B cell (primary cell): ENCODE measurements at regions not wholly inside any gene's neighbourhood (a gene's known extent, or its start where the extent isn't known, plus 50 kb on each side); places are given as distances from the start of the nearest gene placed in this dataset.

ENCODE experiments used
- ATAC-seq: fragments of 200-7000 bp; cut with Tn5 transposase; one replicate; pipeline ENCODE4 v1.10.0; 2021; ENCODE audit warnings: low read depth, mild to moderate bottlenecking, moderate number of reproducible peaks, moderate library complexity
- CTCF ChIA-PET: fragments of 350-600 bp; sonication (Branson Sonifier 250); formaldehyde crosslinking; loops from one replicate; lab custom pipeline; 2021; ENCODE audit warnings: antibody characterized with exemption, inconsistent platforms; lab: Charles Lee
- POLR2A ChIA-PET: fragments of 350-600 bp; sonication (Branson Sonifier 250); formaldehyde crosslinking; loops from one replicate; lab custom pipeline; 2021; ENCODE audit warnings: antibody characterized with exemption; lab: Charles Lee
- DNase-seq: peaks from one replicate; pipeline ENCODE4 v3.0.0; 2013
- H2AFZ ChIP-seq: 2 replicates; pipeline ENCODE4 v1.6.1; 2012; ENCODE audit warnings: mild to moderate bottlenecking, low read depth, low read length; ENCODE audit not compliant: insufficient read depth, poor library complexity, severe bottlenecking
- H3K27ac ChIP-seq, 2 donors: 1 replicate in 1 of 2; 2 replicates in 1 of 2; pipeline ENCODE4 v1.5.1; 2012 to 2013; ENCODE audit warnings: low read length in 2 of 2, mild to moderate bottlenecking in 2 of 2, moderate library complexity in 1 of 2
- H3K27me3 ChIP-seq, 4 experiments: fragments of 200-600 bp in 1 of 4; sonication (generic) in 1 of 4; replicated peaks in 1 of 4; 1 replicate in 2 of 4; 2 replicates in 2 of 4; pipeline versions ENCODE4 v1.6.1 to v1.7.0; 2013 to 2016; ENCODE audit warnings: low read length in 3 of 4, mild to moderate bottlenecking in 2 of 4, mixed read lengths in 1 of 4, moderate library complexity in 1 of 4; ENCODE audit not compliant: insufficient read depth in 4 of 4, control insufficient read depth in 3 of 4; ENCODE audit errors: control extremely low read depth in 1 of 4
- H3K36me3 ChIP-seq, 2 experiments: replicated peaks in 1 of 2; 1 replicate in 1 of 2; 2 replicates in 1 of 2; pipeline versions ENCODE4 v1.6.1 to v1.7.1; 2013; ENCODE audit warnings: low read length in 1 of 2; ENCODE audit not compliant: insufficient read depth in 2 of 2, control insufficient read depth in 1 of 2; ENCODE audit errors: control extremely low read depth in 1 of 2, extremely low read depth in 1 of 2
- H3K4me1 ChIP-seq, 2 donors: fragments of 200-600 bp in 1 of 2; sonication (generic) in 1 of 2; 1 replicate in 1 of 2; 2 replicates in 1 of 2; pipeline versions ENCODE4 v1.5.1 to v1.6.1; 2013 to 2017; ENCODE audit warnings: low read length in 2 of 2; ENCODE audit not compliant: control insufficient read depth in 2 of 2, insufficient read depth in 2 of 2
- H3K4me2 ChIP-seq: replicated peaks from 2 replicates; pipeline ENCODE3; 2012; ENCODE audit warnings: mild to moderate bottlenecking, low read depth, low read length; ENCODE audit not compliant: poor library complexity, severe bottlenecking
- H3K4me3 ChIP-seq, 5 experiments: fragments of 200-600 bp in 1 of 5; sonication (generic) in 1 of 5; 1 replicate in 3 of 5; 2 replicates in 2 of 5; pipeline versions ENCODE4 v1.5.1 to v1.7.0; 2011 to 2016; ENCODE audit warnings: low read length in 4 of 5, mild to moderate bottlenecking in 4 of 5, low read depth in 2 of 5, control low read depth in 1 of 5, moderate library complexity in 1 of 5; ENCODE audit not compliant: insufficient read depth in 1 of 5; ENCODE audit errors: control extremely low read depth in 1 of 5, extremely low read depth in 1 of 5
- H3K79me2 ChIP-seq: fragments of 200-600 bp; sonication (generic); one replicate; pipeline ENCODE4 v1.6.0; 2016; ENCODE audit warnings: low read length; ENCODE audit not compliant: control insufficient read depth, insufficient read depth
- H3K9ac ChIP-seq: fragments of 200-600 bp; sonication (generic); 2 replicates; pipeline ENCODE4 v1.6.1; 2017; ENCODE audit warnings: mild to moderate bottlenecking, low read length, moderate library complexity
- H3K9me3 ChIP-seq, 3 donors: one replicate each; pipeline versions ENCODE4 v1.6.1 to v1.7.1; 2013; ENCODE audit warnings: low read length in 2 of 3; ENCODE audit not compliant: control insufficient read depth in 2 of 3, insufficient read depth in 1 of 3; ENCODE audit errors: control extremely low read depth in 1 of 3
- H4K20me1 ChIP-seq: 2 replicates; pipeline ENCODE4 v1.6.0; 2012; ENCODE audit warnings: mild to moderate bottlenecking, low read length; ENCODE audit not compliant: insufficient read depth, control insufficient read depth, poor library complexity, severe bottlenecking
- H3K27ac Mint-ChIP-seq: one replicate; pipeline ENCODE4 v1.8.0; 2021; ENCODE audit warnings: mixed read lengths
- H3K27me3 Mint-ChIP-seq: one replicate; pipeline ENCODE4 v1.8.0; 2021; ENCODE audit warnings: mixed read lengths
- H3K4me1 Mint-ChIP-seq: one replicate; pipeline ENCODE4 v1.8.0; 2021; ENCODE audit warnings: mixed read lengths
- H3K4me3 Mint-ChIP-seq: one replicate; pipeline ENCODE4 v1.8.0; 2021; ENCODE audit warnings: mixed read lengths
- H3K9me3 Mint-ChIP-seq: one replicate; pipeline ENCODE4 v1.8.0; 2022; ENCODE audit warnings: mixed read lengths; ENCODE audit not compliant: insufficient read depth
- EZH2 ChIP-seq: IDR thresholded peaks from 2 replicates; pipeline ENCODE4 v1.6.1; 2012; ENCODE audit warnings: borderline replicate concordance, low read depth, mild to moderate bottlenecking, moderate library complexity, low read length; ENCODE audit not compliant: insufficient read depth, poor library complexity, severe bottlenecking
- whole genome bisulfite sequencing: methylation state at CpG from one replicate; pipeline ENCODE4 v1.1.5; 2013; ENCODE audit warnings: missing lambda C conversion rate; ENCODE audit not compliant: insufficient coverage; 5-methylcytosine and 5-hydroxymethylcytosine counted together
- intact Hi-C: fragments of 100-400 bp; cut with micrococcal nuclease; formaldehyde crosslinking; loops from one replicate; pipeline ENCODE4 v1.10.0; 2022
- TF ChIP-seq, protein P1 (sequence below): fragments of 200-600 bp; IDR thresholded peaks from one replicate; pipeline ENCODE4 v1.8.0; 2022; ENCODE audit warnings: antibody characterized with exemption, mild to moderate bottlenecking

DNA sequence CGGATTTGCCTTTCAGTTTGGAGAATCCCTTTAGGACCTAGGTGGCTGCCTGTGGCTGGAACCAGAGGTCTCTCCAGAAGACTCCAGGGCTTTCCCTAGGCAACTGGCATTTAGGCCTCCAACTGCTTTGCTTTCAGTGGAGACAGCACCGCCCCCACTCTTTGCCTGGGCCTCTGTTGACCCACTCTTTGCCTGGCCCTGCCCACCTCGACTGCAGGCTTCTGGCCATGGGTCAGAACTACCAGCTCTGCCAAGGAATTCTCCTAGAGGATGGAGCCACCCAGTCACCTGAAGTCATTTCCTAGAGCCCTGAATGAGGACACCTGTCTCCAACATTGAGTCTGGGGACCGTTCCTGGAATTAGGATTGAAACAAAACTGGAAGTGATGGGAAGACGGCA is 439.0 kb upstream of the CDH4 start:
- H3K79me2 ChIP-seq = no peaks in the 10 kb centered on the region
- H3K4me3 ChIP-seq = no peak overlapping the region
- ChIA-PET CTCF (no interaction called here), POLR2A (no interaction called here)
- peaks cover 0 to 19% (median 0%) of the 10 kb centered on the region in 3 donors for H3K9me3 ChIP-seq
- intact Hi-C loops = no loop called here
- ATAC-seq = no peak
- no peak overlapping the region for H3K9ac ChIP-seq
- H3K27me3 ChIP-seq = no peaks in the 10 kb centered on the region
- no peaks in the 10 kb centered on the region for H3K9me3 Mint-ChIP-seq
- H4K20me1 ChIP-seq = no peaks in the 10 kb centered on the region
- TF ChIP-seq EZH2 = no peak
- TF ChIP-seq, protein P1, sequence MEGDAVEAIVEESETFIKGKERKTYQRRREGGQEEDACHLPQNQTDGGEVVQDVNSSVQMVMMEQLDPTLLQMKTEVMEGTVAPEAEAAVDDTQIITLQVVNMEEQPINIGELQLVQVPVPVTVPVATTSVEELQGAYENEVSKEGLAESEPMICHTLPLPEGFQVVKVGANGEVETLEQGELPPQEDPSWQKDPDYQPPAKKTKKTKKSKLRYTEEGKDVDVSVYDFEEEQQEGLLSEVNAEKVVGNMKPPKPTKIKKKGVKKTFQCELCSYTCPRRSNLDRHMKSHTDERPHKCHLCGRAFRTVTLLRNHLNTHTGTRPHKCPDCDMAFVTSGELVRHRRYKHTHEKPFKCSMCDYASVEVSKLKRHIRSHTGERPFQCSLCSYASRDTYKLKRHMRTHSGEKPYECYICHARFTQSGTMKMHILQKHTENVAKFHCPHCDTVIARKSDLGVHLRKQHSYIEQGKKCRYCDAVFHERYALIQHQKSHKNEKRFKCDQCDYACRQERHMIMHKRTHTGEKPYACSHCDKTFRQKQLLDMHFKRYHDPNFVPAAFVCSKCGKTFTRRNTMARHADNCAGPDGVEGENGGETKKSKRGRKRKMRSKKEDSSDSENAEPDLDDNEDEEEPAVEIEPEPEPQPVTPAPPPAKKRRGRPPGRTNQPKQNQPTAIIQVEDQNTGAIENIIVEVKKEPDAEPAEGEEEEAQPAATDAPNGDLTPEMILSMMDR = no peak
- H2AFZ ChIP-seq = no peak overlapping the region
- H3K4me1 ChIP-seq = no peaks in the 10 kb centered on the region
- no peaks in the 10 kb centered on the region for H3K27me3 Mint-ChIP-seq
- H3K27ac ChIP-seq = no peak overlapping the region
- H3K36me3 ChIP-seq = no peaks in the 10 kb centered on the region
- 74% methylated on average over 3 of the region's 5 CpGs for WGBS
- H3K4me3 Mint-ChIP-seq = no peak overlapping the region
- H3K4me2 ChIP-seq = no peak overlapping the region
- DNase-seq = no peak
- H3K27ac Mint-ChIP-seq = no peak overlapping the region
- no peaks in the 10 kb centered on the region for H3K4me1 Mint-ChIP-seq

DNA sequence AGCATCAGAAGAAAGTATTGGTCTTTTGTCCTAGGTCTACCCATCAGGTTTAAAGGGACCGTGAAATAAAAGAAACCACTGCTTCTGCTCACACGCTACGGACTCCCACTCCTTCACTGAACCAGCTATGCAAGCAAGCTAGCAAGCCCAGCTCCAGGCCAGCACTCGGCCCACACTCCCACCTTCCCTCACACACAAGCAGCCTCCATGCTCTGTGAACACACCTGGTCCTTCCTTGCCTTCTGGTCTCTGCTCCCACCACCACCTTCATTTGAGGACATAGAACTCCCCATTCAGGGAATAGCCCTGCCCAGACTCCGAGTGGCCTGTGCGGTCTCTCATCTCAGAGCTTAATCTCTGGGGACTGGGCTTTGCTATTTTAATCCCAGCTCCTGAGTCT is 436.4 kb upstream of the CDH4 start:
- POLR2A ChIA-PET = no interaction called here
- Histone ChIP-seq H3K4me3 (no peak overlapping the region), H3K27ac (no peak overlapping the region), H4K20me1 (no peaks in the 10 kb centered on the region), H3K27me3 (no peaks in the 10 kb centered on the region), H2AFZ (no peak overlapping the region), H3K9me3 (peaks cover 0 to 11% (median 0%) of the 10 kb centered on the region in 3 donors), H3K4me1 (no peaks in the 10 kb centered on the region), H3K4me2 (no peak overlapping the region), H3K9ac (no peak overlapping the region), H3K36me3 (no peaks in the 10 kb centered on the region), H3K79me2 (no peaks in the 10 kb centered on the region)
- H3K27ac Mint-ChIP-seq = no peak overlapping the region
- no peak for DNase-seq
- CTCF ChIA-PET = no interaction called here
- no peak overlapping the region for H3K4me3 Mint-ChIP-seq
- H3K4me1 Mint-ChIP-seq = no peaks in the 10 kb centered on the region
- no peaks in the 10 kb centered on the region for H3K27me3 Mint-ChIP-seq
- intact Hi-C loops = no loop called here
- no peak for ATAC-seq
- TF ChIP-seq EZH2 = no peak
- TF ChIP-seq, protein P1 = no peak
- WGBS = 93% methylated on average over 4 of the region's 6 CpGs
- H3K9me3 Mint-ChIP-seq = no peaks in the 10 kb centered on the region
